GM23338 (cell line): ENCODE measurements at regions not wholly inside any gene's neighbourhood (a gene's known extent, or its start where the extent isn't known, plus 50 kb on each side); places are given as distances from the start of the nearest gene placed in this dataset.

Experiments used
- CREB1 ChIP-seq: fragments of 250-450 bp; sonication (Bioruptor Pico); IDR thresholded peaks from 2 replicates; pipeline ENCODE4 v1.5.0; 2020; ENCODE audit warnings: low read depth, mild to moderate bottlenecking, moderate library complexity
- CTCF ChIP-seq, 2 experiments: fragments of 200-600 bp in 1 of 2; sonication (generic) in 1 of 2; conservative IDR thresholded peaks; 2 replicates each; pipeline versions ENCODE4 v1.5.1 to v1.6.1; 2016 to 2017; ENCODE audit warnings: antibody characterized with exemption in 2 of 2, low read depth in 2 of 2, mild to moderate bottlenecking in 2 of 2, moderate library complexity in 1 of 2
- EZH2 ChIP-seq: fragments of 200-600 bp; sonication (generic); IDR thresholded peaks from one replicate; pipeline ENCODE4 v1.8.0; 2017; ENCODE audit warnings: antibody characterized with exemption, mild to moderate bottlenecking, low read depth; ENCODE audit not compliant: unreplicated experiment
- EZH2phosphoT487 ChIP-seq: fragments of 200-600 bp; sonication (generic); IDR thresholded peaks from one replicate; pipeline ENCODE4 v1.8.1; 2018; ENCODE audit warnings: antibody characterized with exemption; ENCODE audit not compliant: unreplicated experiment
- NANOG ChIP-seq: IDR thresholded peaks from 2 replicates; pipeline ENCODE4 v1.6.1; 2016; ENCODE audit warnings: antibody characterized with exemption, borderline replicate concordance
- POLR2AphosphoS5 ChIP-seq: IDR thresholded peaks from 2 replicates; pipeline ENCODE4 v1.6.1; 2016; ENCODE audit warnings: antibody characterized with exemption, low read depth
- REST ChIP-seq: IDR thresholded peaks from one replicate; pipeline ENCODE4 v1.6.1; 2018; ENCODE audit warnings: antibody characterized with exemption; ENCODE audit not compliant: unreplicated experiment

GRCh38 chr16:50933262-50933661 lies 191.4 kb downstream of the CYLD start:
- no peak for TF ChIP-seq POLR2AphosphoS5
- no peak for TF ChIP-seq CTCF (conservative IDR thresholded peaks at IDR 0.05; ENCODE audit: low read depth in 2 of 2)
- no peak for TF ChIP-seq EZH2
- no peak for TF ChIP-seq NANOG
- TF ChIP-seq EZH2phosphoT487 = no peak
- TF ChIP-seq CREB1 (CRISPR knock-in tag) = no peak
- no peak for TF ChIP-seq REST
